Jurkat, Clone E6-1 (cell line): ENCODE measurements at regions not wholly inside any gene's neighbourhood (a gene's known extent, or its start where the extent isn't known, plus 50 kb on each side); places are given as distances from the start of the nearest gene placed in this dataset.
"Not testable (repeated sequence)": the region's sequence is repeated elsewhere in the genome, so short reads cannot be mapped to it uniquely, and the experiment has no call there.

Experiments
- DNase-seq: peaks from one replicate; pipeline ENCODE4 v3.0.0-alpha.2; 2011; ENCODE audit warnings: low read depth, low spot score
- H3K4me3 ChIP-seq: 2 replicates; pipeline ENCODE4 v1.5.1; 2011; ENCODE audit warnings: mild to moderate bottlenecking, low read length, control low read depth, moderate library complexity

DNA sequence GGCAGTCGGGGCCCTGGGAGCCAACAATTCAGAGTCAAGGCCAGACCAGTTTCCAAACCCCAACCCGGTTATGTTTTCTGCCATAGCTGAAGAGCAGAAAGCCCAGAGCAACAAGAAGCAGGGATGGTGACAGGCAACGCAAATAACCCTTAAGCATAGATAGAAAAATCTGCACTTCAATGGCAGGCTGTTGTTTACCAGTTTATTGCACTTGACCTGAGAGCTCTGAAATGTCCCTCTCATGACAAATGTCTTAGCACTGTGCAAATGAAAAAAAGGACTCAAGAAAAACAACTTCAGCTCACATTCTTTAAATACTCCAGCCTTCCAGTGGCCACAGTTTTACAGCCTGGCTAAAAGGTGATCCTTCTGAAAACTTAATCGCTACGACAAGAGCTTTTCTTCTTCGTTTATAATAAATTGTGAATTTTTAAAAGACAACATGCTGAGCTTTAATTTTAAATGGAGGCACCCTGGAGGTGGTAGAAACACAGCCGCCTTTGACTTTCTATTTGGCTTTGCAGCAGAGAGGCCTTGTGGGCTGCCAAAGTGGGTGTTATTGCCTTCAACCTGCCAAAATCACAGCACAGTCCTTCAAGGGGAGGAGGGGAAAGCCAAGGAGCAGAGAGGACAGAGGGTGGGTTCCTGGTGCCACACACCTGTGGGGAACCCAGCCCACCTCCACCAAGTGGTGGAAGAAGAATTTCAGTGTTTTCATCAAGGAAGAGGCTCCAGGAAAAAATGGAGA is 289.5 kb upstream of the CDYL start:
- no peak overlapping the region for H3K4me3 ChIP-seq
- DNase-seq, result no peak

DNA sequence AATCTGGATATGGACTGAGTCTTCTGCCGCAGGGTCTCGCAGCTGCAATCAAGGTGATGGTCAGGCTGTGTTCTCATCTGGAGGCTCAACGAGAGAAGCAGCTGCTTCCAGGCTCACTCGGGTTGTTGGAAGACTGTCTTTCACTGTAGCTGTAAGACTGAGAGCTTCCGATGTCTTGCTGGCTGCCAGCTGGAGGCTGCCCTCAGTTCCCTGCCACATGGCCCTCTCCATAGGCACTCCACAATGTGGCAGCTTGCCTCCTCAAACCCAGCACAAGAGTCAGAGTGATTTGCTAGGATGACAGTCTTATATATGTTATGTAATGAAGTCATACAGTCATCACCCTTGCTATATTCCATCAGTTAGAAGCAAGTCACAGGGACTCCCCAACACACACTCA is 290.5 kb upstream of the CDYL start:
- no peak for DNase-seq
- H3K4me3 ChIP-seq, result no peak overlapping the region

DNA sequence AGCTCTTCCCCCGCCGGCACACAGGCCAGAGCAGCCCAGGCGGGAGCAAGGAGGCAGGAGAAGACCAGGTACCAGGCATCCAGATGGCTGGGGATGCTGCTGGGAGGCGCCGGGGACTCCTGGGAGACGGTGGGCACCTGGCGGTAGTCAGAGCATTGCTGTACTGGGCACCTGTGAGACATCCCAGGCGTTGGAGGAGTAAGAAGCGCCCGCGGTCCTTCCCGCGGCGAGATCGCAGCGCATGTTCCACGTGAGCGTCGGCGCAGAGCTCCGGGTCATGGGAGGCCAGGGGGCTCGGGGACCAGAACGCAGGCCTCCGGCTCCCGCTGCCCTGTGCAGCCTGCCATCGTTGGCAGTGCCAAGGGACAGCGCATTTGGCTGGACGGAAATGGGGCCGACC is 293.7 kb upstream of the CDYL start:
- DNase-seq, result no peak
- H3K4me3 ChIP-seq, result no peak overlapping the region

DNA sequence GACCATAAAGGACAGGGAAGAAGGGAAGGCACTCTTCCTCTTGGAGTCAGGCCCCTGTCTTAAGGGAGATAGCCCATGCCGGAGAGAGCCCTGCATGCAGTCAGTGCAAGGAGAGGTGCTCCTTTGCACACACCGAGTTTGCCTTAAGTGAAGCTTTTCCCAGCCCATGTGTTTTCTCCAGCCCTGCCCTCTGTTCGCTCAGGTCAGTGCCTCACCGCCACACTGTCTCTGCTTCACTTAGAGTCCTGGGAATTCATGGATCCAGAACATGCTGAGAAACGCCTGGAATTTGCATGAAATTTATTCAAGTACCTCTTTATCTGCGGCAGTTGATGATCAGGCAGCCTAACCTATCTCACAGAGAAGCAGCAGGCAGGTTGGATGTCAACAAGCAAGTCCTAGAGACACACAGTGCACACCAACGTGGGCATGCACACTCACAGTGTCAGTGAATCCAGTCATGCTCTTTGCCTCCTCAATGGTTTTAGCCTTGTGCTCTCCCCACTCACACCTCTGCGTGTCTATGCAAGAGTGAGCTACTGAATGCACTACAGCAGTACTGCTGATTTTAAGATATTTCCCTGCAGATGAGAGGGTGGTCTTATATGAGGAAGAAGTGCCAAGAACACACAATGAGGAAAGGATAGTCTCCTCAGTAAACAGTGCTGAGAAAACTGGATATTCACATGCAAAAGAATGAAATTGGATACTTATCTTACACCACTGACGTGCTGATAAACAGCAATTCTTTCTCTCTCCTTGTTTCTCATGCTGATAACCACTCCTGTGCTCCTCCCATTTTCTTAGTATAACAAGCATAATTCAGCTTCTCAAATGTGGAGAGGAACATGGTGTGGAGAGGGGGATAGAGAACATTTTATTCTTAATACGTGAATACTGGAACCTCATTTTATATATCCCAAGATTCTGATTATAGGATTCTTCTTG is 295.1 kb upstream of the CDYL start:
- H3K4me3 ChIP-seq, result no peak overlapping the region
- no peak for DNase-seq

DNA sequence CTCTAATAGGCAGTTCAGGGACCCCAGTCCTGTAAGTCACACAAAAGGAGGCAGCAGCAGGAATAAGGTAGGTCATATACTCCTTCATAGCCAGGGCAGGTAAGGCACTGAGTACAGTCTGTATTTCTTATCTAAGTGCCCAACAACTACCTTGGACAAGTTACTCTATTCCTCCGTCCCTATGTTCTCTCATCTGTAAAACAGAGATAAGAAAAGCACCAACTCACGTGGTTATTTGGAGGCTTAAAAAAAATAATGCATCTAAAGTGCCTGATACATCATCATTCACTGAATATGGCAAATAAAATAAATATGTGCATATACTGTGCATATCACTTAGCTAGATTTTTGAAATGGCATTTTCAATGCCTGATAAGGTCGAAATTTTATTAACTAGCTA is 298.1 kb upstream of the CDYL start:
- DNase-seq, result no peak
- H3K4me3 ChIP-seq, result no peak overlapping the region

DNA sequence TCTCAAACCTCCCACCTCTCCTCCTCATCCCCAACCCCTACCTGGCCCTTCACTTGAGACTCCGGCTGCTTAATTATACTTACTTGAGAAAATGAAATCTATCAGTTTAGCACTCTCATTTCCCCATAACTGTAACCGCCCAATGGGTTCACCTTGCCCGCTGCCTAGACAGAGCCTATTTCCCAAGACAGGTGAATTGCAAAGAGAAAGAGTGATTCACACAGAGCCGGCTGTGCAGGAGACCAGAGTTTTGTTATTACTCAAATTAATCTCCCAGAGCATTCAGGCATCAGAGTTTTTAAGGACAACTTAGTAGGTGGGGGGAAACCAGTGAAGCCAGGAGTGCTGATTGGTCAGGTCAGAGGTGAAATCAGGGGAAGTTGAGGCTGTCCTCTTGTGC is 301.4 kb upstream of the CDYL start:
- DNase-seq, result no peak
- H3K4me3 ChIP-seq, result no peak overlapping the region

DNA sequence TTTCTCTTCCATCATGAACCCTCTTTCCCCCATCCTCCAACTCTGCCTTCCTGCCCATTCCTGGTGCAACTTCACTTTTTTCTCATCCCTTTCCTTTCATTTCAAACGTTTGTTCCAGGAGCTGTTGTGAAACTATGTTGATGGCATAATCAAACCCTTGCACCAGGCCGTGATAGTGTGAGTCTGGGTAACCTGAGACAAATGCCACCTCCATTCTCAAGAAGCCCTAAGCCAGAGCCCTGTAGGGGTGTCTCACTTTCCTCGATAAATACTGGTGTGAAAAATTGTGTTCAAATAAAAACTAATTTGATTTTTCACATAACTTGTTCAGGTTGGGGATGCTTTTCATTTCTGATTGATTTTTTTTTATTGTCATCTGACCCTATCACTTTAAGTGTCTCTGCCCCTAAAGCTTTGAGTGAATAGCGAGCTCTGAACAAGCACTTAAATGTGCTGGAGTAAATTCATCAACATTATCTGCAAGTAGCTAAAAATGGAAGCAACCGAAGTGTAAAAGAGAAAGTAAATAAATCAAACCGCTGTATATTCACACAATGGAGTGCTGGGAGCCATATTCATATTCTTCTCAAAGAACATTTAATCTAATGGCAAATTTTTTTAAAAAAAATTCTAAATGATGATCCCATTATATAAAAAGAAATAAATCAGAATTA is 303.1 kb upstream of the CDYL start:
- DNase-seq, result no peak
- H3K4me3 ChIP-seq, result no peak overlapping the region

DNA sequence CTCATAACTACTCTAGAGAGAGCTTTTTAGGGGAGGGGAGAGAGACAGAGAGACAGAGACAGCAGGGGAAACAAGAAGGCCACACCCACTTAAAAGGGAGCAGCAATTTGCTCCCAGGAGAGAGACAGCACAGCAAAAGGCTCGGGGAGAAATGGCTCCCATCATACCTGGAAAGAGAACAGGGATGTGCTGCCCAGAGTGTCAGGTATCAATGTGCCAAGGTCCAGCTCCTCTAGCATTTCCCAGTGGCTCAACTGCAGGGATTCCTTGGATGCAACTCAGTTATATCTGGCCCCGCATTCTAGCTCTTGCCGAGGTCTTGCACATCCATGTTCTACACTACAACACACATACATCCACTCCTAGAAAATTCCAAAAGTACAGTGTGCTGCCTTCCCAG is 304.0 kb upstream of the CDYL start:
- no peak for DNase-seq
- H3K4me3 ChIP-seq, result no peak overlapping the region

DNA sequence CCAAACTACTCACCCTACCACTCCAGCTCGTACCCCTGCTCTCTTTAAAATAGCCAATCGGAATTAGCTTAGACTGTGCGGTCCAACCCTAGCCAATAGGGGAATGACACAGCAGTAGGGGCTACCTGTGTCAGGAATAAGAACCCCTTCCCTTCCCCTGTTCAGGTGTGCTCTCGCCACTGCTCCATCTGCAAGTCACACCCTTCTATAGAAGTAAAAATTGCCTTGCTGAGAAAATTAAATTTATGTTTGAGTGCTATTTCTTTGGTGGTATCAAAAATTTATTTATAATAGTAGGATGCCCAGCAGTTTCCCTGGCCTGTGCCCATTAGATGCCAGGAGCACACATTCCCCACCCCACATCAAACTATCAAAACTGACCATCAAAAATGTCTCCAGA is 304.7 kb upstream of the CDYL start:
- not testable (repeated sequence) for H3K4me3 ChIP-seq, DNase-seq

DNA sequence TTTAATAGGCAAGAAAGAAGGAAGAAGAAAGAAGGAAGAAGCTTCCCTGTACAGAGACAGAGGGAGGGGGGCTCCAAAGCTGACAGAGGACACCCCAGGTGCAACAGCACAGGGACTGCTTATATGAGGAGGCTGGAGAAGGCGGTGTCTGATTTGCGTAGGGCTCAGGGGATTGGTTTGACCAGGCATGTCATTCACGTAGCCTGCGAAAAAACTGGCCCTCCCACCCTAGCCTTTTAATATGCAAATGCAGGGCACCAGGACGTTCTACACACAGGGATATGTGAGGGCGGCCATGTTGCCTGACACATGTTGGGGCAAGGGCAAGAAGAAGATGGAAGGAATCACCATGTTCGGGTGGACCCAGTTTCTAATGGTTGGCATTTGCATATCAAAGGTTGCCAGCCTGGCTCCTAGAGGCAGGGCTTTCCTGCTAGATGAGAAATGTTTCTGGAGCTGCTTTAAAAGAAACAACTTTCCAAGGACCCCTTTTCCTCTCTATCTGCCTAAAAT is 305.4 kb upstream of the CDYL start:
- no peak for DNase-seq

DNA sequence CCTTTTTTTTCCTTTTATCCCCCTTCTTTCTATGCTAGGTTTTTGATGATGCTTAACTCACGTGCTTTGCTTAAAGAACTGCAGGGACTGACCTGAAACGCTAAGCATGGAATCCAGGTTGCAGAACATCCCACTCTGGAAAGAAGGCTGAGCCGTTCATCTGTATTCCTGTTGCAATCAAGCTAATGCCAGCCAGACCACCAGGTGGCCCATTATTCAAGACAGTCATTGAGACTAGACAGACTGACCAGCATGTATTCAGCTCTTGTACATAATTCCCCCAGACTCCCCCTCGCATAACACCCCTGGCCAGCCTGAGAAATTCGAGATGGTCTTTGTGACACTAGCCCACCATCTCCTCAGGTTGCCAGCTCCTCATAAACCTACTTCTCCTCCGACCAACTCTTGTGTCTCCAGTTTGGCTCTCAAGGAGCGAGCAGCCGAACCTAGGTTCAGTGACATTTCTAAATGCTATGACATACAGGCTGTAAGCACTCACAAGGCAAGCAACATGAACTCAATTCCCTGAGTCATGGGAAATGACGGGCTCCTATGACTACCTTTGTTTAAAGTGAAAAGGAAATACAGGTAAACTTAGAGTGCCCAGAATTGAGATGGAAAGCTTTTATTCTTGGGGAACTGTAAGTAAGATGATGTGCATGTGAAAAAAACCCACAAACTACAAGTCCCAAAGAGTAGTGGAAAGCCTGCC is 309.3 kb upstream of the CDYL start:
- H3K4me3 ChIP-seq, result no peak overlapping the region
- no peak for DNase-seq

More for the DNA sequence above, 305.4 kb upstream of the CDYL start:
- no peak overlapping the region for H3K4me3 ChIP-seq

DNA sequence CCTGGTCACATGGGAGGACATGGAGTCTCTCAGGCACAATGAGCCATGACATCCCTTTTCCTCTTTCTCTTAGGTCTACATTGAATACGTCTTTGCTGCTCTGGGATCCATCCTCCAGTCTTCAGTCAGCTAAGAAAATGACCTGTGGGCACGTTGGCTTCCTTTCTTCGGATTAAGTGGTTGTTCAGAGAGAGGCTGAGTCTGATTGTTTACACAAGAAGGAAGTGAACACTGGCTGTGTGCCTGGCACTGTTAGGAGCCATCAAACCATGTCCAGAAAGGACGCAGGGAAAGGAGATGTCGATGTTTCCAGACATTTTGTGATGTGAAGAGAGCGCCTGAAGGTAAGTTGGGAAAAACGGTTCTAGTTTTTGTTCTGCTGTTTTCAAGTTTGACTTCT is 309.9 kb upstream of the CDYL start:
- no peak overlapping the region for H3K4me3 ChIP-seq
- no peak for DNase-seq

DNA sequence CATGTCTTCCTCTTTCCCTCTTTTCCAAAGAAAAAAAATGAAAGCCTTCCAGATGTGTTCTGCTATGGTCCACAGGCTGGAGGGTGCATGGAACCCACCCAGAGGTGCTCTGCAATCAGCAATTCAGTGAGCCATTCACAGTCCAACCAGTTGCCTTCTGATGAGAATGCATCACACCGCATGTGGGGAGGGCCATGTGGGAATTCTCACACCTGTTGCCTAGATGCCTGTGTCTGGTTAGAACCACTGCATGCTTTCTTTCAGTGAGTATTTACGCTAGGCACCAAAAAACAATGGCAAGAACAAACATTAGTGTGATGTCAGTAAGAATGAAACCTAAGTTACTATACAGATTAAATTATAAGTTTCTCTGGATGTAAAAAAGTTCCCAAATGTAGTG is 311.6 kb upstream of the CDYL start:
- DNase-seq, result no peak
- H3K4me3 ChIP-seq, result no peak overlapping the region

DNA sequence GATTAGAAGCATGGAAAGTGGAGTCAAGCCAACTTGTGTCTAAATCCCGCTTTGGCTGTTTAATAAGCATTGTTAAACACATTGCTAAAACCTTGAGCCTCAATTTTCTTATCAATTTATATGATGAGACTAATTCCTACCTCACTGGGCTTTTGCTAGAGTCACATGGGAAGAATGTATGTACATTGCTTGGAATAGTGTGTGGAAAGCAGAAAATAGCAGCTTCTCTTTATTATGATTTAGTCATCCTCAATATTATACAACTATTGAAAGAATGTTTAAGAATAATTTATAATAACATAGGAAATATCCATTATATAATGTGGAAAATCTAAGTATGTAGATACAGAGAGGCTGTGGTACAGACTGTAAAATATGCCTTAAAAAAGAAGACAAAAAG is 313.0 kb upstream of the CDYL start:
- no peak for DNase-seq
- no peak overlapping the region for H3K4me3 ChIP-seq

DNA sequence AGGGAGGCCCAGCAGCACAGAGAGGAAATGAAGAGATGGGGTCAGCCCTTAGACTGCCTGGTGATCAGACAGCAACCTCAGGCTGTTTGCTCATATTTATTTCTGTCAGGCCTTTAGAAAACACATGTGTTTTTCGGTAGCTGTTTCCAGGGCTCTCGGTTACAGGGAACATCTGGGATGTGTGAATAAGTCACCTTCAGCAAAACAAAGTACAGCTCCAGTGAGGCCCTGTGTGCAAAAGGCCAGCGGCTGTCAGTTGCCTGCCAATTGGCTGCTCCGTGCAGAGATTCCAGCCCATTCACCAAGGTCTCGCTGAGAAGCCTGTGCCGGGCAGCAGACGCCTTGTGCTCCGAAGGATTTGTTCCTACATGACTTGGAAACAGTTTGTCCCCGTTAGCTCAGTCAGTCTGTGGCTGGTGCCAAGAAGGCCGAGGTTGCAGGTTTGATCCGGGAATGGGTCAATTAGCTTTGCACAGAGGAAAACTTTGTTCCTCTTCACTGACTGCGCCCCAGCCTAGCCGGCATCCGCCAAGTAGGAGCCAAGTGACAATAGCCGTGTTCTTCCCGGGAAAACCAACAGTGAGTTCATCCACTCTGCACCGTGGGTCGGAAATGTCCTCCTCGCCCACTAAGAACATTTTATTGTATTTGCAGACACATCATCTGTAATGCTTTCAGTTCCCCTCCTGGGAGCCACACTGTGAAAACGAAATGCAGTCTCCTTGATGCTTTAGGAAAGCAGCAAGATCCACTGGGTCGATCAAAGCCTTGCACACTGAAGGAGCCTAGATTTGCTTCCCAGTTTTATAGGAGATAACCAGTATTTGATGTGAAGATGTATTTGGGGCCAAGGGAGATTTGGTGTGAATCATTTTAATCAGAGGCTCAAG is 315.4 kb upstream of the CDYL start:
- no peak overlapping the region for H3K4me3 ChIP-seq
- no peak for DNase-seq

DNA sequence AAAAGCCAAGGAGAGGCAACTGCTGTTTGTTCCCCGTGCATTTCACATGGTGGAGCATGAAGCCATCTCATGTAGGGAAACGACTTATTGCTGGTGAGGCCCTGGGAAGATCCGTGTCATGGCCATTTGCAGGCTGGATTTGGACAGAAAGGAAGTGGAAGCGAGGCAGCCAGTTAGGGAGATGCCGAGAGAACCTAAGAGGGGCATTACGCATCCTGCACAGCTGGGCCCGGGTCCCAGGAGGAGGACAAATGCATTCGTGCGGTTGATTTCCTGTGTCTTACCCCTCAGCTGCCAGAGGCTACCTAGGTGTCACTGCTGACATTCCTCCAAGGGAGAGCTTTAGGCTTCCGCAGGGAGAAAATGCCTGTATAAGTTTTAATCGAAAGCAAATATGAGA is 316.2 kb upstream of the CDYL start:
- H3K4me3 ChIP-seq, result no peak overlapping the region
- DNase-seq, result no peak

DNA sequence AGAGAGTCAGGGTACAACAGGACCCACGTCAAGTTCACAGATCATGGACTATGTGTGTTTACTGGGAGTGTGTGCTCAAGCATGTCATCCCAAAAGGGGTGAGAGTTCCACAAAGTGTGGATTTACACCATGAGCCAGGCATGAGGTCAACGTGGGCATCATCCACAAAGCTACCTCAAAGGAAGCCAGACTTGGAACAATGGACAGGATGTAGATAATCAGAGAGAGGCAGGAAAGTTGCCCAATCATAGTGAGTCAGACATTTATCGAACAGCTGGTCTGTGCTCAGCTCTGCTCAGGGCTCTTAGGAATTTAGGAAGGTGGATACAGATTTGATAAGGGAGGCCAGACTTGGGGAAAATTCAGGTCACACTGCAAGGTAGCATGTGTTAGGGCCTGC is 317.2 kb upstream of the CDYL start:
- H3K4me3 ChIP-seq, result no peak overlapping the region
- no peak for DNase-seq

DNA sequence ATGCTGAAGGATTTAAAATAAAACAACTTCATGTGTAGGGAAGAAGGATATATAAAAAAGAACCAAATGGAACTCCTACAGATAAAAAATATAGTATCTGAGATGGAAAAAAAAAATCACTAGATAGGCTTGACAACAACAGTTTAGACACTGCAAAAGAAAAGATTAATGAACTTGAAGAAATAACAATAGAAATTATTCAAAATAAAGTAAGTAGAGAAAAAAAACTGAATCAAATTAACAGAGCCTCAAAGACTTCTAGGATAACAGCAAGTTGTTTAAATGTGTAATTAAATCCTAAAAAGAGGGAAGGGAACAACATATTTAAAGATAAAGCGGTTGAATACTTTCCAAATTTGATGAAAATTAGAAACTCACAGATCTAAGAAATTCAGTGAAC is 316.3 kb upstream of the ECI2 start:
- DNase-seq, result no peak
- H3K4me3 ChIP-seq, result no peak overlapping the region
